ENCODE measurements at regions not wholly inside any gene's neighbourhood (a gene's known extent, or its start where the extent isn't known, plus 50 kb on each side); places are given as distances from the start of the nearest gene placed in this dataset.

- TF ChIP-seq EZH2 (IDR thresholded peaks at IDR 0.05; ENCODE audit: borderline replicate concordance, low read depth, low read length, severe bottlenecking) = no peak
- TF ChIP-seq, protein P1, sequence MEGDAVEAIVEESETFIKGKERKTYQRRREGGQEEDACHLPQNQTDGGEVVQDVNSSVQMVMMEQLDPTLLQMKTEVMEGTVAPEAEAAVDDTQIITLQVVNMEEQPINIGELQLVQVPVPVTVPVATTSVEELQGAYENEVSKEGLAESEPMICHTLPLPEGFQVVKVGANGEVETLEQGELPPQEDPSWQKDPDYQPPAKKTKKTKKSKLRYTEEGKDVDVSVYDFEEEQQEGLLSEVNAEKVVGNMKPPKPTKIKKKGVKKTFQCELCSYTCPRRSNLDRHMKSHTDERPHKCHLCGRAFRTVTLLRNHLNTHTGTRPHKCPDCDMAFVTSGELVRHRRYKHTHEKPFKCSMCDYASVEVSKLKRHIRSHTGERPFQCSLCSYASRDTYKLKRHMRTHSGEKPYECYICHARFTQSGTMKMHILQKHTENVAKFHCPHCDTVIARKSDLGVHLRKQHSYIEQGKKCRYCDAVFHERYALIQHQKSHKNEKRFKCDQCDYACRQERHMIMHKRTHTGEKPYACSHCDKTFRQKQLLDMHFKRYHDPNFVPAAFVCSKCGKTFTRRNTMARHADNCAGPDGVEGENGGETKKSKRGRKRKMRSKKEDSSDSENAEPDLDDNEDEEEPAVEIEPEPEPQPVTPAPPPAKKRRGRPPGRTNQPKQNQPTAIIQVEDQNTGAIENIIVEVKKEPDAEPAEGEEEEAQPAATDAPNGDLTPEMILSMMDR (IDR thresholded peaks at IDR 0.05; ENCODE audit: borderline replicate concordance, extremely low read depth, low read length, poor library complexity, severe bottlenecking) = no peak
These were observed 343.9 kb upstream of the CLINT1 start for GRCh38 chr5:158202801-158203200.
